Trophoblast cell (in vitro differentiated cells and primary cell): ENCODE measurements at regions not wholly inside any gene's neighbourhood (a gene's known extent, or its start where the extent isn't known, plus 50 kb on each side); places are given as distances from the start of the nearest gene placed in this dataset.

Source experiments
- DNase-seq, 2 donors: peaks; one replicate each; pipeline ENCODE4 v3.0.0-alpha.2; 2016
- H2AFZ ChIP-seq: 2 replicates; pipeline ENCODE4 v1.6.1; 2013; ENCODE audit warnings: low read length, moderate library complexity, mild to moderate bottlenecking; ENCODE audit not compliant: insufficient read depth, poor library complexity
- H2AK5ac ChIP-seq: 2 replicates; pipeline ENCODE4 v1.6.1; 2013; ENCODE audit warnings: mild to moderate bottlenecking, low read length
- H2BK120ac ChIP-seq: 2 replicates; pipeline ENCODE4 v1.6.1; 2013; ENCODE audit warnings: low read length, mild to moderate bottlenecking, moderate library complexity; ENCODE audit not compliant: insufficient read depth, poor library complexity
- H2BK12ac ChIP-seq: 2 replicates; pipeline ENCODE4 v1.6.1; 2013; ENCODE audit warnings: mild to moderate bottlenecking, low read length, moderate library complexity
- H2BK5ac ChIP-seq: 2 replicates; pipeline ENCODE4 v1.6.1; 2013; ENCODE audit warnings: low read length, low read depth, moderate library complexity, mild to moderate bottlenecking; ENCODE audit not compliant: poor library complexity
- H3K14ac ChIP-seq: 2 replicates; pipeline ENCODE4 v1.6.1; 2013; ENCODE audit warnings: mild to moderate bottlenecking, low read length
- H3K18ac ChIP-seq: 2 replicates; pipeline ENCODE4 v1.6.1; 2013; ENCODE audit warnings: mild to moderate bottlenecking, low read length
- H3K23ac ChIP-seq: 2 replicates; pipeline ENCODE4 v1.6.1; 2013; ENCODE audit warnings: low read length
- H3K27ac ChIP-seq: 2 replicates; pipeline ENCODE4 v1.5.1; 2013; ENCODE audit warnings: low read depth, mild to moderate bottlenecking, inconsistent platforms, low read length, moderate library complexity
- H3K27me3 ChIP-seq: 2 replicates; pipeline ENCODE4 v1.6.1; 2013; ENCODE audit warnings: inconsistent platforms, mild to moderate bottlenecking, low read length, moderate library complexity; ENCODE audit not compliant: insufficient read depth
- H3K36me3 ChIP-seq, 2 experiments: 1 replicate in 1 of 2; 2 replicates in 1 of 2; pipeline ENCODE4 v1.6.1; 2013; ENCODE audit warnings: low read length in 2 of 2, mild to moderate bottlenecking in 2 of 2, moderate library complexity in 1 of 2; ENCODE audit not compliant: insufficient read depth in 2 of 2, control insufficient read depth in 1 of 2
- H3K4ac ChIP-seq: 2 replicates; pipeline ENCODE4 v1.6.1; 2013; ENCODE audit warnings: low read depth, mild to moderate bottlenecking, low read length, moderate library complexity
- H3K4me1 ChIP-seq, 2 experiments: 1 replicate in 1 of 2; 2 replicates in 1 of 2; pipeline ENCODE4 v1.6.1; 2013; ENCODE audit warnings: low read length in 2 of 2, mild to moderate bottlenecking in 2 of 2, moderate library complexity in 1 of 2; ENCODE audit not compliant: insufficient read depth in 2 of 2, control insufficient read depth in 1 of 2
- H3K4me2 ChIP-seq: 2 replicates; pipeline ENCODE4 v1.6.1; 2013; ENCODE audit warnings: inconsistent platforms, mild to moderate bottlenecking, low read length, moderate library complexity
- H3K4me3 ChIP-seq: 2 replicates; pipeline ENCODE4 v1.5.1; 2013; ENCODE audit warnings: mild to moderate bottlenecking, low read depth, low read length, inconsistent platforms
- H3K79me1 ChIP-seq: one replicate; pipeline ENCODE4 v1.6.1; 2013; ENCODE audit warnings: low read length
- H3K79me2 ChIP-seq: 2 replicates; pipeline ENCODE4 v1.6.1; 2013; ENCODE audit warnings: low read length, mild to moderate bottlenecking; ENCODE audit not compliant: control insufficient read depth, insufficient read depth, poor library complexity
- H3K9ac ChIP-seq: 2 replicates; pipeline ENCODE4 v1.6.1; 2013; ENCODE audit warnings: mild to moderate bottlenecking, low read length
- H3K9me3 ChIP-seq: 2 replicates; pipeline ENCODE4 v1.6.1; 2013; ENCODE audit warnings: low read depth, mild to moderate bottlenecking, control low read depth, inconsistent platforms, low read length; ENCODE audit not compliant: insufficient read depth
- H4K12ac ChIP-seq: 2 replicates; pipeline ENCODE4 v1.6.1; 2013; ENCODE audit warnings: low read depth, mild to moderate bottlenecking, low read length, moderate library complexity
- H4K8ac ChIP-seq: 2 replicates; pipeline ENCODE4 v1.6.1; 2013; ENCODE audit warnings: low read depth, mild to moderate bottlenecking, low read length, moderate library complexity
- H4K91ac ChIP-seq: one replicate; pipeline ENCODE4 v1.6.1; 2013; ENCODE audit warnings: low read depth, mild to moderate bottlenecking, low read length, moderate library complexity
- WGBS: extraction: QIAGEN DNeasy Blood & Tissue Kit; methylation state at CpG from one replicate; pipeline ENCODE4 v1.1.7; 2013; ENCODE audit warnings: missing lambda C conversion rate; ENCODE audit not compliant: insufficient read length, insufficient coverage; ENCODE audit errors: extremely low coverage; 5-methylcytosine and 5-hydroxymethylcytosine counted together

GRCh38 chr15:91576096-91576495 lies 277.4 kb upstream of the SLCO3A1 start:
- no peak overlapping the region for H3K18ac ChIP-seq
- no peak overlapping the region for H4K12ac ChIP-seq
- no peak overlapping the region for H4K91ac ChIP-seq
- no peaks in the 10 kb centered on the region for H3K4me1 ChIP-seq
- H3K23ac ChIP-seq, result no peak overlapping the region
- no peaks in the 10 kb centered on the region for H3K9me3 ChIP-seq
- DNase-seq, result no peak
- no peak overlapping the region for H3K4me2 ChIP-seq
- no peaks in the 10 kb centered on the region for H3K27me3 ChIP-seq
- WGBS, result 100% methylated on average over 1 of the region's 4 CpGs
- H2BK5ac ChIP-seq, result no peak overlapping the region
- no peaks in the 10 kb centered on the region for H3K36me3 ChIP-seq
- no peak overlapping the region for H3K27ac ChIP-seq
- H4K8ac ChIP-seq, result no peak overlapping the region
- H3K79me1 ChIP-seq, result no peaks in the 10 kb centered on the region
- H3K14ac ChIP-seq, result no peak overlapping the region
- H2AK5ac ChIP-seq, result no peak overlapping the region
- no peaks in the 10 kb centered on the region for H3K79me2 ChIP-seq
- no peak overlapping the region for H2AFZ ChIP-seq
- H3K4ac ChIP-seq, result no peak overlapping the region
- no peak overlapping the region for H3K9ac ChIP-seq
- no peak overlapping the region for H2BK120ac ChIP-seq
- no peak overlapping the region for H2BK12ac ChIP-seq
- H3K4me3 ChIP-seq, result no peak overlapping the region

- Histone ChIP-seq H2BK12ac (no peak overlapping the region), H3K27ac (no peak overlapping the region), H3K23ac (no peak overlapping the region), H4K8ac (no peak overlapping the region), H2BK120ac (no peak overlapping the region), H3K4ac (no peak overlapping the region), H3K14ac (no peak overlapping the region), H4K12ac (no peak overlapping the region), H3K36me3 (no peaks in the 10 kb centered on the region), H3K4me1 (no peaks in the 10 kb centered on the region), H2BK5ac (no peak overlapping the region), H3K18ac (no peak overlapping the region), H3K4me3 (no peak overlapping the region), H3K9ac (no peak overlapping the region), H2AK5ac (no peak overlapping the region), H3K27me3 (no peaks in the 10 kb centered on the region), H2AFZ (no peak overlapping the region), H3K79me1 (no peaks in the 10 kb centered on the region), H3K9me3 (no peaks in the 10 kb centered on the region), H3K79me2 (no peaks in the 10 kb centered on the region), H4K91ac (no peak overlapping the region), H3K4me2 (no peak overlapping the region)
- no CpG with 5 or more reads among the region's 6 CpGs for WGBS
- DNase-seq, result no peak
Observed at GRCh38 chr15:91578511-91578910, 275.0 kb upstream of the SLCO3A1 start.

GRCh38 chr15:91584895-91585294 lies 268.6 kb upstream of the SLCO3A1 start:
- Histone ChIP-seq H3K4ac (no peak overlapping the region), H3K14ac (no peak overlapping the region), H2BK120ac (no peak overlapping the region), H3K36me3 (no peaks in the 10 kb centered on the region), H2BK5ac (no peak overlapping the region), H4K91ac (no peak overlapping the region), H3K79me2 (no peaks in the 10 kb centered on the region), H3K4me3 (no peak overlapping the region), H2BK12ac (no peak overlapping the region), H3K79me1 (no peaks in the 10 kb centered on the region), H3K4me2 (no peak overlapping the region), H2AFZ (no peak overlapping the region), H3K18ac (no peak overlapping the region), H4K8ac (no peak overlapping the region), H3K4me1 (no peaks in the 10 kb centered on the region), H3K9me3 (no peaks in the 10 kb centered on the region), H3K27ac (no peak overlapping the region), H3K9ac (no peak overlapping the region), H2AK5ac (no peak overlapping the region), H3K27me3 (no peaks in the 10 kb centered on the region), H3K23ac (no peak overlapping the region), H4K12ac (no peak overlapping the region)
- DNase-seq, result no peak
- WGBS, result no CpG with 5 or more reads among the region's 3 CpGs

- H3K79me1 ChIP-seq, result no peaks in the 10 kb centered on the region
- H3K27ac ChIP-seq, result no peak overlapping the region
- H3K14ac ChIP-seq, result no peak overlapping the region
- no peak overlapping the region for H3K18ac ChIP-seq
- no peak overlapping the region for H3K4ac ChIP-seq
- no CpG with 5 or more reads among the region's 4 CpGs for WGBS
- H3K27me3 ChIP-seq, result no peaks in the 10 kb centered on the region
- H3K4me2 ChIP-seq, result no peak overlapping the region
- H3K9ac ChIP-seq, result no peak overlapping the region
- no peaks in the 10 kb centered on the region for H3K9me3 ChIP-seq
- H3K79me2 ChIP-seq, result no peaks in the 10 kb centered on the region
- DNase-seq, result no peak
- no peak overlapping the region for H3K23ac ChIP-seq
- no peak overlapping the region for H4K91ac ChIP-seq
- H2AK5ac ChIP-seq, result no peak overlapping the region
- no peak overlapping the region for H2AFZ ChIP-seq
- H4K8ac ChIP-seq, result no peak overlapping the region
- H3K36me3 ChIP-seq, result no peaks in the 10 kb centered on the region
- H4K12ac ChIP-seq, result no peak overlapping the region
- no peak overlapping the region for H2BK5ac ChIP-seq
- H2BK120ac ChIP-seq, result no peak overlapping the region
- no peaks in the 10 kb centered on the region for H3K4me1 ChIP-seq
- H2BK12ac ChIP-seq, result no peak overlapping the region
- no peak overlapping the region for H3K4me3 ChIP-seq
Observed at GRCh38 chr15:91586560-91586959, 266.9 kb upstream of the SLCO3A1 start.
